MG63 (cell line): ENCODE measurements at regions not wholly inside any gene's neighbourhood (a gene's known extent, or its start where the extent isn't known, plus 50 kb on each side); places are given as distances from the start of the nearest gene placed in this dataset.

Experiments
- DNase-seq: peaks from one replicate; pipeline ENCODE4 v3.0.0-alpha.2; 2020
- H3K27me3 ChIP-seq: fragments of 250-450 bp; sonication (Bioruptor Pico); 2 replicates; pipeline ENCODE4 v1.5.1; 2020; ENCODE audit warnings: mild to moderate bottlenecking, moderate library complexity
- H3K36me3 ChIP-seq: fragments of 250-450 bp; sonication (Bioruptor Pico); 2 replicates; pipeline ENCODE4 v1.5.1; 2020; ENCODE audit warnings: mild to moderate bottlenecking, moderate library complexity
- H3K4me3 ChIP-seq: fragments of 250-450 bp; sonication (Bioruptor Pico); 2 replicates; pipeline ENCODE4 v1.5.1; 2020; ENCODE audit warnings: mild to moderate bottlenecking, moderate library complexity
- H3K9me3 ChIP-seq: fragments of 250-450 bp; sonication (Bioruptor Pico); 2 replicates; pipeline ENCODE4 v1.5.1; 2020; ENCODE audit warnings: mild to moderate bottlenecking, moderate library complexity

- DNase-seq: no peak
- Histone ChIP-seq H3K9me3 (no peaks in the 10 kb centered on the region), H3K4me3 (no peak overlapping the region), H3K36me3 (no peaks in the 10 kb centered on the region), H3K27me3 (no peaks in the 10 kb centered on the region; the same call in 1 of the 2 replicates)
Observed at GRCh38 chr12:30134229-30134628, 350.5 kb upstream of the TMTC1 start.

DNA sequence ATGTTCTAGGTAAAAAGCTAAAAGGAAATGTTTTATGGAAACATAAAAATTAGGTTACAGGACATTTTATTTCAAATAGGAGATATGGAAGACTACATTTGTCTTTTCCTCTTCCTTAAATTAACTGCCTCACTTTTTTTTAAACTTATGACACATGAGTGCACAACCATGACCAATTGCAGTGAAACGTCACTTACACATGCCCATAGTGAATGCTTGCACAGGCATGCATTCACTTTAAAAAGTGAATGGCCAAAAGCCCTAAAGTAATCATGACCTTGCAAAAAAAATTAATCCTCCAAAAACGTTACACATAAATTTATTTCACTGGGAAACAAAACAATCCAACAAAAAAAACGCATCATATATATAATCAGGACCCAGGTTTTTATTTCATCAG lies 343.2 kb upstream of the TMTC1 start:
- H3K9me3 ChIP-seq: no peaks in the 10 kb centered on the region
- DNase-seq: no peak
- H3K4me3 ChIP-seq: no peak overlapping the region
- no peaks in the 10 kb centered on the region; the same call in none of the 2 replicates for H3K27me3 ChIP-seq
- H3K36me3 ChIP-seq: no peaks in the 10 kb centered on the region

DNA sequence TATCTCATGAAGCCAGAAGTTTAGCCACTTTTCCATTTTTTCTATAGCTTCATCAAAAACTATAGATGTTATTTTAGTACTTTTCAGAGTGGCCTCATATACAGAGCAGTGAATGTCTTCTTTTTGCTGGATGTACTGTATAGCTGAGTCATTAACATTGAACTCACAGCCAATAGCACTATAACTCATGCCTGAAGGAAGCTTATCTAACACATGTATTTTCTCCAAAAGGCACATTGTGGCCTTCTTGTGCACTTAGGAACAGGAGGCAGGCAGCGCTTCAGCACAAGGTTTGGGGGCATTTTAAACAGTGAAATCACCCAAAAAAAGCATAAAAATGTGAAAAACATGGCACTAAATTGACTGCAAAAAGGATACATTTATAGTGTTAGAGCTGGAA lies 336.8 kb upstream of the TMTC1 start:
- H3K36me3 ChIP-seq: no peaks in the 10 kb centered on the region
- no peak for DNase-seq
- no peaks in the 10 kb centered on the region for H3K9me3 ChIP-seq
- H3K4me3 ChIP-seq: no peak overlapping the region
- H3K27me3 ChIP-seq: no peaks in the 10 kb centered on the region; the same call in 1 of the 2 replicates

GRCh38 chr12:30117483-30117882 lies 333.7 kb upstream of the TMTC1 start:
- Histone ChIP-seq H3K9me3 (no peaks in the 10 kb centered on the region), H3K36me3 (no peaks in the 10 kb centered on the region), H3K27me3 (no peaks in the 10 kb centered on the region), H3K4me3 (no peak overlapping the region)
- DNase-seq: no peak

GRCh38 chr12:30111719-30112118 lies 328.0 kb upstream of the TMTC1 start:
- no peaks in the 10 kb centered on the region for H3K9me3 ChIP-seq
- DNase-seq: no peak
- no peak overlapping the region for H3K4me3 ChIP-seq
- no peaks in the 10 kb centered on the region for H3K27me3 ChIP-seq
- H3K36me3 ChIP-seq: no peaks in the 10 kb centered on the region

DNA sequence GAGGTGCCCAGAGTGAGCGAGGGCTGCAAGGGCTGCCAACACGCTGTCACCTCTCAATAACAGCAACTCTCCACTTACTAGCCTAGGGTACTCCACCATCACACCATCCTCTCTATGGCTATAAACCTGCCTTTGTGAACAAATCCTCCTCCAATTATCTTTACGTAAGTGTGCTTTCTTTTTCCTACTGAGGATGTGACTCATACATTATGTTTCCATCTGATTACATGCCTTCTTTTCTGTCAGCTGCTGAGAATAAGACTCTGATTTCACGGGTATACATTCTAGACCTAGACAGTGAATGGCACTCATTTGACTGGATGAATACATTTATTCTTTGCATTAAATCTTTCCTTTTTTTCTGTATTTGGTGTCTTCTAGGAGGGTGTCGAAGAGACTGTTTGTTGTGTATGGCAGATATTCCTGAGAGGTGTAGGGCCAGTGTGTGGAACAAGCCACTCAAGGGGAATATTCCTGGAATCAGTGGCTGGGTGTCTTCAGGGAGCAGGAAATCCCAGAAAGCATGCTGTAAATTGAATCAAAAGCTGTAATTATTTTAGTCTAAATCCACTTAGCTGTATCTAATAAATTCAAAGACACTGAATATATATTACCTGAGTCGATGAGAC lies 327.3 kb upstream of the TMTC1 start:
- DNase-seq: no peak
- H3K36me3 ChIP-seq: no peaks in the 10 kb centered on the region
- H3K4me3 ChIP-seq: no peak overlapping the region
- no peaks in the 10 kb centered on the region for H3K27me3 ChIP-seq
- no peaks in the 10 kb centered on the region for H3K9me3 ChIP-seq

DNA sequence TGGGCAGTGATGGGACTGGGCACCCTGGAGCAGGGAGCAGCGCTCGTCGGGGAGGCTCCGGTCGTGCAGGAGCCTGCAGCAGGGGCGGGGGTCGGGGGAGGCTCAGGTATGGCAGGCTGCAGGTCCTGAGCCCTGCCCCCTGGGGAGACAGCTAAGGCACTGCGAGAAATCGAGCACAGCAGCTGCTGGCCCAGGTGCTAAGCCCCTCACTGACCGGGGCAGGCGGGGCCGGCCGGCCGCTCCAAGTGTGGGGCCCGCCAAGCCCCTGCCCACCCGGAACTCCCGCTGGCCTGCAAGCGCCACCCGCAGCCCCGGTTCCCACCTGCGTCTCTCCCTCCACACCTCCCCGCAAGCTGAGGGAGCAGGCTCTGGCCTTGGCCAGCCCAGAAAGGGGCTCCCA lies 326.8 kb upstream of the TMTC1 start:
- Histone ChIP-seq H3K9me3 (no peaks in the 10 kb centered on the region), H3K36me3 (no peaks in the 10 kb centered on the region), H3K4me3 (no peak overlapping the region), H3K27me3 (no peaks in the 10 kb centered on the region)
- no peak for DNase-seq

DNA sequence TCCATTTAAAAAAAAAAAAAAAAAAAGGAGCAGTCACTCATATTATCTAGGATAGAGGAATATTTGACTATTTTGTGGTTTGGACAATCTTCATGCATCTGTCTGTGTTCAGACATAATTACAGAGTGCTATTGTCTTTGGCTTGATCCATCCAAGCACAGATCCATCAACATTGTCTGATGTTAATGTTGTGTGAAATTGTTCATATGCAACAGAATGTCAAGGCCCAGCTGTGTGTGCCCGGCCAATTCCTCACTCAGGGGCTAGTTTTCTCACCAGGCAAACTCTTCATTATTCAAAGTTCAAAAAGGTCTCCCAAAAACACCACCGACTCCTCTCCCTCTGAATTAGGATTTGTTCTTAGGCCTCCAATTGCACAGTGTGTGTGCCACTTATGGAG lies 324.9 kb upstream of the TMTC1 start:
- no peaks in the 10 kb centered on the region for H3K9me3 ChIP-seq
- DNase-seq: no peak
- H3K27me3 ChIP-seq: no peaks in the 10 kb centered on the region
- no peaks in the 10 kb centered on the region for H3K36me3 ChIP-seq
- H3K4me3 ChIP-seq: no peak overlapping the region

GRCh38 chr12:30106204-30106965 lies 322.6 kb upstream of the TMTC1 start:
- DNase-seq: no peak
- Histone ChIP-seq H3K9me3 (no peaks in the 10 kb centered on the region), H3K4me3 (no peak overlapping the region), H3K36me3 (no peaks in the 10 kb centered on the region), H3K27me3 (no peaks in the 10 kb centered on the region)

DNA sequence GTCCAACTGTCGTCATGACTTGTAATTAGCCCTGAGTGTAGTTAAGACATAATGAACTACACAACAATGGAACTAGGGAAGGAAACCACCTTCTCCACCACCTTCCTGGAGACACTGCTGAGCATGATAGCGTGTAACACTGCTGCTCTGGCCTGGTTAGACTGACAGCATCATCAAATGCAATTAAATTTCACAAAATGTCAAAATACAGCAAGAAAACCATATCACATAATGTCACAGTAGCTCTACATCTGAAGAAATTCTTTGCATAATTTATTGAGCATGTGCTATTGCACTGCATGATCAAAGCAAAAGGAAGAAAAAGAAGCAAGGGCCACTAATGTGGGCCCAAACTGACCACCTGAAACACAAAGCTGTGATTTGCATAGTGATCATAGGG lies 321.8 kb upstream of the TMTC1 start:
- no peaks in the 10 kb centered on the region for H3K9me3 ChIP-seq
- H3K4me3 ChIP-seq: no peak overlapping the region
- H3K36me3 ChIP-seq: no peaks in the 10 kb centered on the region
- no peak for DNase-seq
- H3K27me3 ChIP-seq: no peaks in the 10 kb centered on the region

- DNase-seq: no peak
Observed at GRCh38 chr12:30104971-30105370, 321.2 kb upstream of the TMTC1 start.

DNA sequence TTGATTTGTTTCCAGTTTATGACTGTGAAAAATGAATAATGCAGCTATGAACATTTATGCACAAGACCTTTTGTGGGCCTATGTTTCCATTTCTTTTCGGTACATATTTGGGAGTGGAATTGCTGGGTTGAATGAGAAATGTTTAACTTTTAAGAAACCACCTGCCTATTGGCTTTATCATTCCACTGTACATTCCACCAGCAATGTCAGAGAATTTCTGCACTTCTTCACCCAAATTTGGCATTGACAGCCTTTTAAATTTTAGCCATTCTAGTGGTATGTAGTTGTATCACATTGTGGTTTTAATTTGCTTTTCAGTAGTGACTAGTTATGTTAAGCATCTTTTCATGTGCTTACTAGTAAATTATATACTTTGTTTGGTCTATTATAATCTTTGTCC lies 317.0 kb upstream of the TMTC1 start:
- Histone ChIP-seq H3K27me3 (peaks cover 2% of the 10 kb centered on the region; the same call in 1 of the 2 replicates), H3K9me3 (no peaks in the 10 kb centered on the region), H3K36me3 (no peaks in the 10 kb centered on the region), H3K4me3 (no peak overlapping the region)
- DNase-seq: no peak

More at GRCh38 chr12:30104971-30105370, 321.2 kb upstream of the TMTC1 start:
- no peaks in the 10 kb centered on the region for H3K27me3 ChIP-seq
- no peak overlapping the region for H3K4me3 ChIP-seq
- no peaks in the 10 kb centered on the region for H3K36me3 ChIP-seq
- H3K9me3 ChIP-seq: no peaks in the 10 kb centered on the region

GRCh38 chr12:30098677-30099076 lies 314.9 kb upstream of the TMTC1 start:
- no peak overlapping the region for H3K4me3 ChIP-seq
- H3K36me3 ChIP-seq: no peaks in the 10 kb centered on the region
- DNase-seq: no peak
- H3K27me3 ChIP-seq: peaks cover 2% of the 10 kb centered on the region; the same call in 1 of the 2 replicates
- no peaks in the 10 kb centered on the region for H3K9me3 ChIP-seq

GRCh38 chr12:30095511-30095910 lies 311.8 kb upstream of the TMTC1 start:
- no peak for DNase-seq
- Histone ChIP-seq H3K27me3 (peaks cover 2% of the 10 kb centered on the region; the same call in 1 of the 2 replicates), H3K4me3 (no peak overlapping the region)

GRCh38 chr12:30092983-30093617 lies 309.4 kb upstream of the TMTC1 start:
- H3K36me3 ChIP-seq: no peaks in the 10 kb centered on the region
- H3K9me3 ChIP-seq: no peaks in the 10 kb centered on the region
- peaks cover 2% of the 10 kb centered on the region; the same call in 1 of the 2 replicates for H3K27me3 ChIP-seq
- H3K4me3 ChIP-seq: no peak overlapping the region
- no peak for DNase-seq

More at GRCh38 chr12:30095511-30095910, 311.8 kb upstream of the TMTC1 start:
- Histone ChIP-seq H3K9me3 (no peaks in the 10 kb centered on the region), H3K36me3 (no peaks in the 10 kb centered on the region)

DNA sequence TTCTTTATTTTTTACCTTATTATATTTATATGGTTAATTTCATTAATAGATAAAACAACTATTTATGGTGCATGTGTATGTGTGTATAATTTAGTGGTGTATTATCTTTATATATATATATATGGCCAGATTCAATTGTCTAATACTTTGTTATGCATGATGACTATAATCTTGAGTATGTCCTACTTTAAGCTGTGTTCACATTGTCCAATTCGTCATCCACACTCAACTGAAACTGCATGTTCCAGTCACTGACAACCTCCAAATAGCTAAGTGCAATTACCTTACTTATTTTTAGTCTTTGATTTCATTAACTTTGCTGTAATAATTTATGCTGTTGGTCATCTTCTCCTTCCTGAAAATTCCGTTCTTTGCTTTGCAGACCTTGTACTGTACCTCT lies 306.5 kb upstream of the TMTC1 start:
- H3K4me3 ChIP-seq: no peak overlapping the region
- no peaks in the 10 kb centered on the region for H3K27me3 ChIP-seq
- no peaks in the 10 kb centered on the region for H3K36me3 ChIP-seq
- H3K9me3 ChIP-seq: no peaks in the 10 kb centered on the region
- DNase-seq: no peak

DNA sequence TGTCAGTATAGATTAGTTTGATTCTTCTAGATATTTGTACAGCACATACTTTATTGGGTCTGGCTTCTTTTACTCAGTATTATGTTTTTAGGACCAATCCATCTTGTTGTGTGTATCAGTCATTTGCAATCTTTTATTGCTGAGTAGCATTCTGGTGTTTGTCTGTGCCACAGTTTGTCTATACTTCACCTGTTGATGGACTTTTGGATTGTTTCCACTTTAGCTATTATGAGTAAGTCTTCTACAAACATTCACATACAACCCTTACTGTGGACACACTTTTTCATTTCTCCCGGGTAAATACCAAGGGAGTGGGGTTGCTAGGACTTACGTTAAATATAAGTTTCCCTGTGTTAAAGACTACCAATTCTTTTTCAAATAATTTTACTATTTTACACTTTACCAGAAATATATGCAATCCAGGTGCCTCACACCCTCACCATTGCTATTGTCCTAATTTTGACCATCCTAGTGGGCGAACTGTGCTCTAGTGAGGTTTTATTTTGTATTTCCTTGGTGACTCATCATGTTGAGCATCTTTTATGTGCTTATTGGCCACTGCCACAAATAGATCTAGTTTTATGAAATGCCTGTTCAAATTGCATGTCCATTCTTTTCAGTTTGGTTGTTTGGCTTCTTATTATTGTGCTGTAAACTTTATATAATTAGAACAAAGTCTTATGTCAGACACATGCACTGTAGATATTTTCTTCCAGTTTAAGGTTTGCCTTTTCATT lies 304.7 kb upstream of the TMTC1 start:
- Histone ChIP-seq H3K36me3 (no peaks in the 10 kb centered on the region), H3K27me3 (no peaks in the 10 kb centered on the region), H3K4me3 (no peak overlapping the region), H3K9me3 (no peaks in the 10 kb centered on the region)
- no peak for DNase-seq
